Left ventricle myocardium inferior (tissue), 1 donor: ENCODE measurements at regions not wholly inside any gene's neighbourhood (a gene's known extent, or its start where the extent isn't known, plus 50 kb on each side); places are given as distances from the start of the nearest gene placed in this dataset.

Source experiments
- DNase-seq: peaks from one replicate; pipeline ENCODE4 v3.0.0-alpha.2; 2020
- H3K27ac ChIP-seq: fragments of 200-600 bp; replicated peaks from 2 replicates; pipeline ENCODE4 v1.8.0; 2021
- H3K27me3 ChIP-seq: fragments of 200-600 bp; 2 replicates; pipeline ENCODE4 v1.8.0; 2021; ENCODE audit warnings: low read depth
- H3K36me3 ChIP-seq: fragments of 200-600 bp; 2 replicates; pipeline ENCODE4 v1.8.0; 2021
- H3K4me1 ChIP-seq: fragments of 200-600 bp; 2 replicates; pipeline ENCODE4 v1.8.0; 2021
- H3K4me3 ChIP-seq: fragments of 200-600 bp; 2 replicates; pipeline ENCODE4 v1.8.0; 2021; ENCODE audit warnings: mild to moderate bottlenecking, moderate library complexity
- H3K9me3 ChIP-seq: fragments of 200-600 bp; replicated peaks from 2 replicates; pipeline ENCODE4 v1.8.0; 2021
- intact Hi-C: fragments of 100-400 bp; cut with micrococcal nuclease; formaldehyde crosslinking; loops from one replicate; pipeline ENCODE4 v1.11.0; 2022
- TF ChIP-seq, protein P1 (sequence below): fragments of 200-600 bp; IDR thresholded peaks from 2 replicates; pipeline ENCODE4 v1.8.0; 2021; ENCODE audit warnings: antibody characterized with exemption, mild to moderate bottlenecking, borderline replicate concordance
- donor health status: DM: no; HTN: yes; CAD: no; lungs with severe emphysema.

DNA sequence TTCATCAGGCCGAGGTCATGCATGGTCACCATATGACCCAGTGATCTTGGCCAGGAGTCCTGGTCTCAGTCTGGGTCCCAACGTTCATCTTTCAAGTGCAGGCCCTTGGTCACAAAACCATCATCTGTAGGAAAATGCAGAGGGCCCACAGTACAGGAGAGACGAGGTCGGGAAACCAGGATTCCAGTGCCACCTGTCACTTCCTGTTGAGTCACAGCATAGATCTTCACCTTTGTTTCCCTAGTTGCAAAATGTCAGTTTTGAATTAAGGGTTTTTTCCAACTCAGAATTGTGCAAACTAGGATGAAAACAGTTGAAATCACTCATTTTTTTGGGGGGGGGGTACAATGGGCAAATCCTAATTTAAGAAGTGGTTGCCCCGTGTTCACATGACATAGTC is 162.2 kb downstream of the INSIG2 start:
- H3K4me3 ChIP-seq, result no peak overlapping the region
- H3K4me1 ChIP-seq, result no peaks in the 10 kb centered on the region
- no peak overlapping the region for H3K27ac ChIP-seq
- peaks cover 11% of the 10 kb centered on the region for H3K27me3 ChIP-seq
- TF ChIP-seq, protein P1, sequence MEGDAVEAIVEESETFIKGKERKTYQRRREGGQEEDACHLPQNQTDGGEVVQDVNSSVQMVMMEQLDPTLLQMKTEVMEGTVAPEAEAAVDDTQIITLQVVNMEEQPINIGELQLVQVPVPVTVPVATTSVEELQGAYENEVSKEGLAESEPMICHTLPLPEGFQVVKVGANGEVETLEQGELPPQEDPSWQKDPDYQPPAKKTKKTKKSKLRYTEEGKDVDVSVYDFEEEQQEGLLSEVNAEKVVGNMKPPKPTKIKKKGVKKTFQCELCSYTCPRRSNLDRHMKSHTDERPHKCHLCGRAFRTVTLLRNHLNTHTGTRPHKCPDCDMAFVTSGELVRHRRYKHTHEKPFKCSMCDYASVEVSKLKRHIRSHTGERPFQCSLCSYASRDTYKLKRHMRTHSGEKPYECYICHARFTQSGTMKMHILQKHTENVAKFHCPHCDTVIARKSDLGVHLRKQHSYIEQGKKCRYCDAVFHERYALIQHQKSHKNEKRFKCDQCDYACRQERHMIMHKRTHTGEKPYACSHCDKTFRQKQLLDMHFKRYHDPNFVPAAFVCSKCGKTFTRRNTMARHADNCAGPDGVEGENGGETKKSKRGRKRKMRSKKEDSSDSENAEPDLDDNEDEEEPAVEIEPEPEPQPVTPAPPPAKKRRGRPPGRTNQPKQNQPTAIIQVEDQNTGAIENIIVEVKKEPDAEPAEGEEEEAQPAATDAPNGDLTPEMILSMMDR, result no peak
- DNase-seq, result no peak
- no peaks in the 10 kb centered on the region for H3K9me3 ChIP-seq
- no peaks in the 10 kb centered on the region for H3K36me3 ChIP-seq
- intact Hi-C loops, result no loop called here

DNA sequence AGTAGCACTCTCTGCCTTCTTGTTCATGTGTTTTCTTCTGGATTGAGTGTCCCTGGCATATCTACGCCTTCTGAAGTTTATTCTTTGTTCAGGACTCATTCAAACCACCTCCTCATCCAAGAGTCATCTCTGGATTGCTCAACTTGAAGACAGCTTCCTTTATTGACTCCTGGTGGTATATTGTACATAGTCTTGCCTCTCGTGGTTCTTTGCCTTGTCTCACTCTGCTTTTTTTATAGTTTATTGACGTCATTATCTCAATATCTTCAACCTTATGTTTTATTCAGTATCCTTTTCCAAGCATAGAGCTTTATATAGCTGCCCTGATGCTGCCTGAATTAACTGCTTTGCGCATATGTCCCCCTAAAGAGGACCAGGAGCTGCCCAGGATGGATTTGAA is 161.7 kb downstream of the INSIG2 start:
- H3K4me3 ChIP-seq, result no peak overlapping the region
- no peak for DNase-seq
- TF ChIP-seq, protein P1, result no peak

GRCh38 chr2:118249531-118249930 is 161.3 kb downstream of the INSIG2 start:
- intact Hi-C loops, result no loop called here
- peaks cover 14% of the 10 kb centered on the region for H3K27me3 ChIP-seq
- TF ChIP-seq, protein P1, result no peak
- no peak overlapping the region for H3K4me3 ChIP-seq
- H3K27ac ChIP-seq, result no peak overlapping the region
- H3K4me1 ChIP-seq, result no peaks in the 10 kb centered on the region
- H3K36me3 ChIP-seq, result no peaks in the 10 kb centered on the region
- H3K9me3 ChIP-seq, result no peaks in the 10 kb centered on the region
- no peak for DNase-seq

More for the DNA sequence above, 161.7 kb downstream of the INSIG2 start:
- intact Hi-C loops, result no loop called here
- no peaks in the 10 kb centered on the region for H3K36me3 ChIP-seq
- no peak overlapping the region for H3K27ac ChIP-seq
- H3K4me1 ChIP-seq, result no peaks in the 10 kb centered on the region
- H3K27me3 ChIP-seq, result peaks cover 11% of the 10 kb centered on the region
- H3K9me3 ChIP-seq, result no peaks in the 10 kb centered on the region

- Histone ChIP-seq H3K27me3 (peaks cover 42% of the 10 kb centered on the region), H3K36me3 (no peaks in the 10 kb centered on the region), H3K4me1 (no peaks in the 10 kb centered on the region), H3K9me3 (no peaks in the 10 kb centered on the region), H3K27ac (no peak overlapping the region), H3K4me3 (no peak overlapping the region)
- intact Hi-C loops, result no loop called here
- TF ChIP-seq, protein P1, result no peak
- peak; percentile 45 for DNase-seq
Observed at GRCh38 chr2:118246726-118247125, 158.5 kb downstream of the INSIG2 start.

GRCh38 chr2:118246079-118246478 is 157.8 kb downstream of the INSIG2 start:
- H3K36me3 ChIP-seq, result no peaks in the 10 kb centered on the region
- no peaks in the 10 kb centered on the region for H3K9me3 ChIP-seq
- intact Hi-C loops, result no loop called here
- TF ChIP-seq, protein P1, result no peak
- no peak overlapping the region for H3K27ac ChIP-seq
- H3K27me3 ChIP-seq, result peaks cover 49% of the 10 kb centered on the region
- no peaks in the 10 kb centered on the region for H3K4me1 ChIP-seq
- no peak overlapping the region for H3K4me3 ChIP-seq
- no peak for DNase-seq

DNA sequence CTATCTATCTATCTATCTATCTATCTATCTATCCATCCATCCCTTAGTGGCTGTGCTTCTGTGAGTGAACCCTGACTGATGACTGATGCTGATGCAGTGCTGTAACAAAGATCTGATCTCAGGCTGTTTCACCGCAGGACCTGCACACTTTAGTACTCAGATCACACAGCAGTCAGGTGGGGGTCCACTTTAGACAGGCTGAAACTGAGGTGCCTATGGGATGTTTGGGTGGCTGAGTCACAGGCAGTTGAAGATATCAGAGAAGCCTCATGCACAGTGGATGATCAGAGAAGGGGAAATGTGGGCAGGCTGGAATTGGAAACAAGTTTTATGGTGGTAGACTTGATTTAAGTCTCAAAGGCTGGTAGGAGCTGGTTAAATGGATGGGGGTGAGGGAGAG is 156.4 kb downstream of the INSIG2 start:
- no peak for DNase-seq
- intact Hi-C loops, result no loop called here
- TF ChIP-seq, protein P1, result no peak
- Histone ChIP-seq H3K9me3 (no peaks in the 10 kb centered on the region), H3K4me3 (no peak overlapping the region), H3K36me3 (no peaks in the 10 kb centered on the region), H3K4me1 (no peaks in the 10 kb centered on the region), H3K27me3 (peaks cover 55% of the 10 kb centered on the region), H3K27ac (no peak overlapping the region)
